ENCODE measurements at regions not wholly inside any gene's neighbourhood (a gene's known extent, or its start where the extent isn't known, plus 50 kb on each side); places are given as distances from the start of the nearest gene placed in this dataset.

DNA sequence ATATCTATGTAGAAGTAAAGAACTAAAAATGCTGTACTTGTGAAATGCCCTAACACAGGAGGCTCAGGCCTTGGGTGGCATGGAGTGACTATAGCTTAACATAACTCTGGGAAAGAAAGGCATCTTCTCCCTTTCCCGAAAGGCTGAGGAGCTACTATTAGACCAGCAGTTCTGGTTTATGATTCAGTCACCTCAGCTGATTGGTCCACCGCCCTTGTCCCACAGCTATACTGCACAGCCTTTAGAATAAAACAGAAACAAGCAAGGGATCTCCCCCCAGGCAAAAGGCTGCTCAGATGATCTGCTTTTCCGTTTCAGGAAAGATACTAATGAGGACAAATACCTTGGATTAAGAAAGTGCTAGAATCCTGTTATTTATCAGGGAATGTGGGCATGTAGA is 171.3 kb downstream of the SNCA start:
- DNase-seq, result no peak

DNA sequence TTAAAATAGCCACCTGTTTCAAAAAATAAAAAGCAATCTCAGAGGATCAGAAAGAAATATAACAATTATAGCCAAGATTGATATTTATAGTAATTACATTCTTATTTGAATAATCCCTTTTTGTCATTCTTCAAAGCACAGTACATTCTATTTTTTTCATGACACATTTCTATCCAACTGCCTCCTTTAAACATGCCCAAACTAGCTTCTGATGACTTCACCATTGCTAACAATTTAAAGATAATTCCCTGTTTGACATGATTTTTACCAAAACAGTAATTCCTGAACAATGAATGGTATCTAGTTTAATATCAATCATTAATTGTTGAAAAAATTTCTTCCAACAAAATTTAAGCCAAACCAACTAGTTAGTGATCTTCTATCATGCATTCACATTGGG is 172.4 kb downstream of the SNCA start:
- no peak for DNase-seq

DNA sequence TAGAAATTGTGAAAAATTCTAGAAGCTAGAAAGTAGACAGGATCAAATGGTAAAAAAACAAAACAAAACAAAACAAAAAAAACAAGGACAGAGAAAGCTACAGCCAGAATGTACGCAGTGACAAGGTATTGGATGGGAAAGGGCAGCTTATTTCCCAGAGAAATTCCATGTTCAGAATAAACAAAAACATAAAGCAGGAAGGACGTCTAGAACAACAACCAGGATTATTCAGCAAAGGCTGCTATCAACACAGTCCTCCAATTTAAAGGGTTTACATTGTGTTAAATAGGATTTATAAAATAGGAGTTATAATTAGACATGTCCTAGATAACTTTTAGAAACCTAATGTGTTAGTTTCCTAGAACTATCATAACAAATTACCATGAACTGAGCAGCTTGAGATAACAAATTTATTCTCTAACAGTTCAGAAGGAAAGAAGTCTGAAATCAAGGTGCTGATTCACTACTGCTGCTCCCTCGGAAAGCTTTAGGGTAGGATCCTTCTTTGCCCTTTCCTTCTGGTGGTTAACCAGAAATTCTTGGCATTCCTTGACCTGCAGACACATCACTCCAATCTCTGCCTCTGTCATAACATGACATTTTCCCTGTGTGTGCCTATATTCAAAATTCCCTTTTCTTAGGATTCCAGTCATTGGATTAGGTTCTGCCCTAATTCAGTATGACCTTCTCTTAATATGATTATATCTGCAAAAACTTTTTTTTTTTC is 175.6 kb downstream of the SNCA start:
- DNase-seq, result no peak

DNA sequence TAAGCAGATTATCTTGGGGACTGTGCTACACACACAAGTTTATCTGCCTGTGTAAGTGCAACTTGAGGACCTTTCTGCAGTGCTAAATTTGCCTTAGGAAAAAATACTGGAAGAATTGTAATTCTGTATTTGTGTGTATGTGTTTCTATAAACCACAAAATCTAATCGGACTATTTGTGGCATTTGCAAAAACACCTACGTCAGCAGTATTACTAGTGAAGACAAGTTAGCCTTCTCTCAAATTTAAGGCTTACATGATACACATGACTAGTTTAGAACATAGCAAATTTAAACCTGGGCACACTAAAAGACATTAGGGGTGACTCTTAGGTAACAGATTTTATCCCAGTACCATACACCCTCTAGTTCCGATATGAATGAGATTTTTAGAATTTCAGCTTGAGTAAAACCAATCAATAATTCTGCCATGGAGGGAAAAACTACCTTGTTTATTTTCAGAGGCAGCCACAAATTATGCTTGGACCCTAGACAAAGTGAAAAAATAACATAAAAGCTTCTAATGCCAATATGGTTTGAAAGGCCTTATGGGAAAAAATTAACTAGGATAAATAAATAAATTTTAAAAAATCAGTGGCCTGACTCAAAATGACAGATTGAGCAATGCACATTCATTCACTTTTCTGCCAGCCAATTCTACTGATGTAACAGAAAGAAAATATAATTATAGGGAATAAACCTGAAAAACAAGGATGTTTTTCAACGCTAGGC is 176.4 kb downstream of the SNCA start:
- DNase-seq, result no peak

DNA sequence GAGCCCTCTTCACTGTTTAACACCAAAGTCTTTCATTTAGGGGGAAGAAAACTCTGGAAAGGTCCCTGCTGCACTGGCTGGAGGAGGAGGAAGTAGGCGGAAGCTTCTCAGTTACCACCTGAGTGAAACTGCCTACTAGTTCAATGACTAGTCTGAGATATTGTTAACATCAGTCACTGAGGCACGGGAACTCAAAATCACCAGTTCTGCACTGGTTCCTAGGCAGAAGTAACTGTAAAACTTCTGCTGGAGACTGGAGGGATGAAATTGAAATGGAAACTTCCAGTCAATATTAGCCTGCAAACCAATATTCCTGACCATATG is 178.3 kb downstream of the SNCA start:
- no peak for DNase-seq

DNA sequence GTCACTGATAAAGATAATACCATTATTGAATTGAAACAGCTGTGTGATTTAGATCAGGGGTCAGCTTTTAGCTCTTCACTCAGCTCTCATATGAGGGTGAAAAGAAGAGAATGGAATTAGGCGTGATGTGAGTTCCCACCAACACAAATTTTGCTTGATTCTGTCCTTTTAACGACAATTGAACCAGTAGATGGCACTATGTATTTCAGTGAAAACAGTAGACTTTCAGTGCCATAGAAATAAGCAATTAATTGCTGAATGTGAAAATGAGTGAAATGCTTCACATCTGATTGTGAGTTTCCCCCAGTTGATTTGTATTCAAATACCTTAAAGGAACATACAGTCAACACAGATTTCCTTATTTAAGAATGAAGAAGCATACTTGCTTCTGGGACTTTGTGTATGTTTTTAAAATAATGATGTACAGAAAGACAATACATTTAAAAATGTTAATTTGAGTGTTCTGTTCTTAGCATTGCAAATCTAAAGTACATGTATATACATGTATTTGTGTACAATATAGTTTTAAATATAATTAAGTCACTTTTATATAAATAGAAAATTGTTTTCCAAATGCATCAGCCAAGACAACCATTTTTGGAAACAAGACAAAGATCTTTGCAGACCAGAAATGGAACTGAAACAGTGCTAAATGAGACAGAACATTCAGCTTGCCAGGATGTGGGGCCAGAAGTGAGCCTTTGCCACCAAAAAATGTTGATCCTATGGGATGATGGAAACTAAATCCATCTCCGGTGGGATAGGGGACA is 178.8 kb downstream of the SNCA start:
- DNase-seq, result no peak

DNA sequence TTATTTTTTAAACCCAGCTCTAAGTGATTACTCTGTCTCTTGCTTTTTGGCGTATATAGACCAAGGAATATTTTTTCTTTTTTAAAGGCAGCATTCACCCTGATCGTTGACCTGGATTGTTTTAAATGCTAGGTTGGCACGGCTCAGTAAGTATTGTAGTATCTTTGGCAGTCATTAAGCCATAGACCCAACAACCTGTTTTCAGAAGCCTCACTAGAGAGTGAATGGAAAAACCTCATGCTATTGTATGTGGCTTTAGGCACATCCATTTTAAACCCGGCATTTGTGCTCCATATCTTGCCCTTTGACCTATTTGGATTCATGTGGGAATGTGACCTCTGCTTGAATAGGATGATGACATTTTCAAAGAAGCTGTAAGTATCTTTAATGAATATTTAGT is 183.9 kb downstream of the SNCA start:
- no peak for DNase-seq

DNA sequence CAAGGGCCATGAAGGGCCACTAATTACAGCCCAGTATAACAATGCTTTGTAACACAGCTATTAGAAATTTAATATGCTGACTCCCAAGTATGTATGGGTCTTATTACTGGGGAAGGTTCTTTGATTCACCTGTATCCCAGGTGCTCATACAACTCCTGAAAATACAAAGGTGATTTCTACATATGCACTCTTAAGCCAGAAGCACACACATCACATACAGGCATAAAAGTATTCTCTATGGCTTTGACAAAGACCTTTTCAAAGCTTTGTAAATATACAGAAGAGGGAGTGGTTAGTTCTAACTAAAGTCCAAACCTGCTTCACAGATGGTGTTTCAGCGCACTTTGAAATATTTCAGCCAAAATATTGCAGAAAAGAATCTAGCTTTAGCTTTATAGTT is 191.5 kb downstream of the SNCA start:
- DNase-seq, result no peak

DNA sequence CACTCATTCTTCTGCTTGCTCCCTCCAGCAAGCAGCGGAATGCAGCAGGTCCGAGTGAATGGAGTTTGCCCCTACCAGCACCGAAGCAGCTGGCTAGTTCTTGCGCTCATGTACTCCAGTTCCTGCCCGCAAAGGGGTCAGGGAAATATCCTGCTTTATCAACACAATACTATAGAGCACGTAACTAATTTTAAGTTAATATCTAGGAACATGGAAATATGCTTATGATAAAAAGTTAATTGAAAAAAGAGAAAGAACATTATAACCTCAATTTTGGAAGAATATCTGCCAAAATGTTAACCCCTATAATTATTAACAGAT is 195.6 kb downstream of the SNCA start:
- no peak for DNase-seq

DNA sequence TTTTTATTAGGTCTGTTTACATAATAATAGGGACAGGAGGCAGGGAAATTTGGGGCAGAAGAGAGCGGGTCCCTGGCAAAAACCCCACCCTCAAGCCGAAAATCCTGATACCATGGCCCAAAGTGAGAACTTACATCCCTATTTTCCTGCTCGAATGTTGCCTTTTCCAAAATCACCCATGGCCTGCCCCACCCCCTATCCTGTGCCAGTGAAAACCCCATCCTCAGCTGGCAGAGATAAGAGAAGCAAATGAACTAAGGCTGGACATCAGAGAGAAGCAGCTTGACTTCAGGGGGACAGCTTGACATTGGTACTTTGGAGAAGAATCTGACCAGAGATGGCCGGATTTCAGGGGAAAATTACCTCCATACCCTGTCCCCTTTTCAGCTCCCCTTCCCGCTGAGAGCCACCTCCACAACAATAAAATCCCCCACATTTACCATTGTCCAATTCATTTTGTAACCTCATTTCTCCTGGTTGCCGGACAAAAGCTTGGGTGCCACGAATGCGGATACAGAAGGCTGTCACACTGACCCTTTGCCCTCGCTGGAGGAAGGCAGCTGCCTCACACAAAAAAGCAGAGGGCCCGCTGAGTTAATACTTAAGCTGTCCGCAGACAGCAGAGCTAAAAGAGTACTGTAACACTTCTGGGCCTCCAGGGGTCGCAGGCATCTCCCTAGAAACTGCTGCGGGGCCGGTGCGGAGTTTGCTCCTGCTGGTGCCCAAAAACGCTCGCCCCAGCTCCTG is 196.2 kb downstream of the SNCA start:
- no peak for DNase-seq

DNA sequence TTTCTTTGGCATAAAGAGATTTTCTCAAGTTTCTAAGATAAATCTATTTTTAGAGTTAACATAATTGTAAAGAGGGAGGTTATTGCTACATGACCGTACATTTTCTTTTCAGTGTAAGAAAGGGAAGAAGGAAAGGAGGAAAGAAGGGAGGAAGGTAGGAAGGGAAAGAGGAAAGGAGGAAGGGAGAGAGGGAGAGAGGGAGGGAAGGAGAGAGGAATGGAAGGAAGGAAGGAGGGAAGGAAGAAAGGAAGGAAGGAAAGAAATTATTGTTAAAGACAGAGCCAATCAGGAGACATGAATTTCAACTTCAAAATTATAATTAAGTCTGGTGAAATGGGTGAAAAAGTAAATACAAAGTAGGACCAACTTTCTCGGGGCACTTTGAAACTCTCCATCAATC is 197.6 kb downstream of the SNCA start:
- no peak for DNase-seq

DNA sequence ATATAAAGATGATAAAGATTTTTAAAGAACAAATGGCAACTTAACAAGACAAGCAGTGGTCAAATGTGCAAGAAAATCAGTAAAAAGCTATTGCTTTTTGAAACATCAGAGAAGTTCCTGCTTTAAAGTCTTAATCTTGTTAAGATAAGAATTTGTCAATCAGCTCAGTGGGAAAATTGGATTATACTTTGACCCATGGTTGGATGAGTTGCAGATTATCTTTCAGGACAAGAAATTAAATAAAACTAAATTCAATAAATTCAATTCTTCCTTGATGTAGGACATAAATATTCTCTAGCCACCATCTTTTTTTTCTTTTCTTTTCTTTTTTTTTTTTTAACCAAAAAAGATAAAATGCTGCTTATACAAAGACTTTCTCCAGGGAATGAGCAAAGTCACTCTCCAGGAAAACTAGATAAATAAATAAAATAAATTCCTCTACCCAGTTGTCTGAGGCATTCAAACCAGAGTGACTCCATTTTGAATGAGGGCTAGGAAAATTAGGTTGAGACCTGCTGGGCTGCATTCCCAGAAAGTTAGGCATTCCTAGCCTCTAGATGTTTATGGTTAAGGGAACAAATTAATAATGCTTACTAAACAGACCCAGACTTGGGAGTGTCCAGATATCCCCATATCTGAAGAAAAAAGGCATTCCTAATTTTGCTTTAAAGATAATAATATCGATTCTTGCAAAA is 211.2 kb downstream of the SNCA start:
- no peak for DNase-seq

DNA sequence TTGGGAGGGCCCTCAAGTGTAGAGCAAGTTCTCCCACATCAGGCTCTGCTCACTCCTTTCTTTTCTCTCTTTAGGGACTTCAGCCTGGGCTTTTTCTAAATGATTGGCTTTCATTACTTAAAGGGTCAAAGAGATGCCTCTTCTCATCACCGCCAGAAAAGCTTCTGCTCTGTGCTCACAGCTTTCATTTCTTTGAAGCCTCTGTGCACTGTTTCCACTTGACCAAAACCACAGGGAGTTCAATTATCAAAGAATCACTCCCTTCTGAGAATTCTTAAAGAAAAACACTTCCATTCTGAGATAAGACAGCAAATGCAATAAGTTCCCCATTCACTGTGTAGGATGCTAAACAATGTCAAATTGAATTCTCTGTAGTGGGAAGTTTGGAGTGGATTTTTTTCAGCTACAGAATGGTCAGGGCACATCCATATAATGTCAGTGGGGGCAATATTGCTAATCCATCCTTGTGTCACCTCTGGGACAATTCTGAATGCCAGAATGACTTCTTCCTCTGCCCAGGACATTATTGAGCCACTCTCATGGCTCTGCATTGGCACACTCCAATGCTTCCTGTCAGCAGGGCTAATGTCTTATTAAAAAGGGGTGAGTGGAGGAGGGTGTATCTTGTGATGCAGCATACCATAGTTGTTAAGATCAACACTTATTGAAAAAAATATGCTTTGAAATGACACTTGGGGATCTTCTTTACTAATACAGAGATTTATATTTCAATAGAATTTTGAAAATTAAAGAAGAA is 217.6 kb downstream of the SNCA start:
- no peak for DNase-seq

DNA sequence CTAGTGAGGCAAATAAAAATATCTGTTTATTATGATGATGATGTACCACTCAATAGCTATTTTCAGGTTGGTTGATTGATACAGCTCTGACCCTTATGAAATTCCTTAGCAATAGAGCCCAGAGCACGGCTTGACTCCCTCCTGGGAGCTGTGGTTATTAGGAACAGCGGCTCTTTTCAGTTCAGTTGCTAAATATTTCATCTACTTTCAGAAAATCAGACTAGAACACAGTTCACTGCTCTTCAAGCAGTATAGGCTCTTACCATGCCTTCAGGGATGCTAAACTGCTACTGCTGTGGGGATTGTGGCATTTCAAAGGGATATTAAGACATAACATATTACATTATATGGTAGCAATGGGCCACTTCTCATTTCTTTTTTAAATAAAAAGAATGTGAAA is 218.8 kb downstream of the SNCA start:
- DNase-seq, result no peak

DNA sequence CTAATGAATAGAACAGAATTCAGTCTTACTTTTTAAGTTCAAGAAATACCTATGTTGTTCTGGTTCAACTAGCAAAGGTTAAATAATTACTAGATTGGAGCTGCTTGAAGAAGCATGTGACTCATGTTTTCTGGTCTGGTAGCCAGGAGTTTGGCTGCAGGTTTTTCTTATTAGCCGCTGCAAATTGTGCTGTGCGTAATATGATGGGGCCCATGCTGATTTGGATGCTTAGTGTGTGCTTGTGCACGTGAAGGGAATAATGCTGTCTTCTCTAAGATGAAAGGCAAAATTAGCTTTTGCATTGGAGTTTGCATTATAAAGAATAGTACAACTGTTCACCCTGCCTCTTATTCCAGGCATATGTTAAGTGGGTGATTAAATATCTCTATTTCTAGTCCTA is 219.6 kb downstream of the SNCA start:
- no peak for DNase-seq

DNA sequence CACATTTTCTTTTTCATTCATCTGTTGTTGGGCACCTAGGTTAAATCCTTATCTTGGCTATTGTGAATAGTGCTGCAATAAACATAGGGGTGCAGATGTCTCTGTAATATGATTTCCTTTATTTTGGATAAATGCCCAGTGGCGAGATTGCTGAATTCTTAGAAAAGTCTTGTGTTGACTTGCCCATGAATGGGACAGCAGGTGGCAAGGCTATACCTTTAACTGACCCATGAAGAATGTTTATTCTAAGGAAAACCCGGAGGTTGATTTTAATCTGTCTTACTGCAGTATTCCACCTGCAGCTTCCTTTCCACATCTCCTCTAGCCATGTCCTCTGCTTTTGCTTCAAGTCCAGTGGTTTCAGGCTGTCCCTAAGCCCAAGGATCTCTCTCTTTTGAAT is 220.6 kb downstream of the SNCA start:
- no peak for DNase-seq

DNA sequence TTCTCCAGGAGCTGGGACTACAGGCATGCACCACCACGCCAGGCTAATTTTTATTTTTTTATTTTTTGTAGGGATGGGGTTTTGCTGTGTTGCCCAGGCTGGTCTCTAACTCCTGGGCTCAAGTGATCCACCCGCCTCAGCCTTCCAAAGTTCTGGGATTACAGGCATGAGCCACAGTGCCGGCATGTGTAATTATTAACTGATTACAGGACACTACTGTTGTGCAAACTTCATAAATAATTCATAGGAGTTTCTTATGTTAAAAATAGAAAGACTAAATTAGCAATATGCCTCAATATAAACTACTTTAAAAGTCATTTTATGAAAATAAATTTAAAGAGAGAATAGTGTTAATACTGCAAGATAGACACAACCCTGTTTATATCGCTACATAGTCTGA is 221.9 kb downstream of the SNCA start:
- DNase-seq, result no peak

DNA sequence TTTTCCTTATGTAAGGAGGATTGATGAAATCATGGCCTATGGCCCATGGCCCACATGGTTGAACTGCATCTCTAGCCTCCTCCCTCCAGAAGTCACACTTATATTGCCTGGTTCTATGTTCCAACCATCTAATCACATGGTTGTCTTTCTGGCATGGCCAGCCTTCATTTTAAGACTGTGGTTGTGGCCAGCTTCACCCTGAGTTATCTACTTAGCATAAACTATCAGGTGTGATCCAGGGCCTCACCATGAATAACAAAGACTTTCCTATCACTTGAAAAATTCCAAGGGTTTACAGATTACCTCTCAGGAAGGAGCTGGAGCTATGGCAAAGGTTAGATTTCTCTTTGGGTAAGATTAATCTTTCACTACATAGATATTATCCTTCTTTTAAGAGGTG is 222.8 kb downstream of the SNCA start:
- DNase-seq, result no peak

DNA sequence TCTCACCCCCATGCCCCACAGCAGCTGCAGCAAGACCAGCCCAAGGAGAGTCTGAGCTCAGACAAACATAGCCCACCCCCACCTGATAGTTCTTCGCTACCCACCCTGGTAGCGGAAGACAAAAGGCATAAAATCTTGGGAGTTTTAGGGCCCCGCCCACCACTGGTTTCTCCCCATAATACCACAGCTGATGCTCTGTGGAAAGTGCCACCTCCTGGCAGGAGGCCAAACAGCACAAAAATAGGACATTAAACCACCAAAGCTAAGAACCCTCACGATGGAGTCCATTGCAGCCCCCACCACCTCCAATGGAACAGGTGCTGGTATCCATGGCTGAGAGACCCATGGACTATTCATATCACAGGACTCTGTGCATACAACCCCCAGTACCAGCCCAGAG is 226.7 kb downstream of the SNCA start:
- no peak for DNase-seq

DNA sequence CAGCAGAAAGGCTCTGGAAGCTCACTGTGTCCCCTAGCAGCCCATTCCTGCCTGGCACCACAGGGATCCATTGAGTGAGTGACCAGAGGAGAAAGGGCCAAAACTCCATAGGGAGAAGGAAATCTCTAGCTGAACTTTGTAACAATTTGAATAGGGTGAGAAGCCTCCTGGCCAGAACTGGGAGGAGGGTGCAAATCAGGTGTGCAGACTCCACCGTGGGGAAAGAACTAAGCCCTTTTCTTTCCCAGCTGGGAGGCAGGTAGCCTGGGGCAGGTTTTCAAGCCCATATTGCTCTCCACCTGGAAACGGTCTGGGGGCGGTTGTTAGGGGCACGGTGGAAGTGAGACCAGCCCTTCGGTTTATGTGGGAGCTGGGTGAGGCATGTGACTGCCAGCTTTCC is 227.2 kb downstream of the SNCA start:
- no peak for DNase-seq

DNA sequence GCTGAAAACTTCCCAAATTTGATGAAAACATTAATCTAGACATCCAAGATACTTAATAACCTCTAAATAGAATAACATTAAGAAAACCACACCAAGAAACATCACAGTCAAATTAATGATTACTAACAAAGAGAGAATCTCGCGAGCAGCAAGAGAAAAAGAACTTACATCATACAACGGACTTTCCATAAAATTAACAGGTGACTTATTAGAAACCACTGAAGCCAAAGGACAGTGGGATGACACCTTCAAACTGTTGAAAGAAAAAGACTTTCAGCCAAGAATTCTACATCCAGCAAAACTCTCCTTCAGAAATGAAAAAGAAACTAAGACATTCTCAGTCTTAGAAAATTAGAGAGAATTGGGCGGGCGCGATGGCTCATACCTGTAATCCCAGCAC is 232.0 kb downstream of the SNCA start:
- no peak for DNase-seq

DNA sequence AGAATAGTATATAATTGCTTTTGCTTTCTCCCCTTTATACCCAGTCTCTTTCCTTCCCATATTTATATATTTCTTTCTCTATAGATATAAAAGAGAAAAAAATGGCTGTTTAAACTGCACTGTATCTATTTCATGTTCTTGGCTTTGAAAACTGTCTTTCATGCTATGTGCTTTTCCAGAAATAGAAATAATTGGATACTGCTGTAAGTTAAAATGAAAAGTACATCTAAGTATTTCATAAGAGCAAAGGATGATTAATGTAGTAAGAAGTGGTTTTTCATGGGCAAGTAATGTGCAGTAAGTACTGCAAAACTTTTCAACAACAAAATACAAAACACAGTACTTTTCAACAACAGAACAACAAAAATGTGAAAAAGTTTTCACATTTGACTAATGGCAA is 237.9 kb downstream of the SNCA start:
- DNase-seq, result no peak

Data from activated CD8-positive, alpha-beta memory T cell treated with anti-CD3 and anti-CD28 coated beads, Interleukin-2, amount 50 U/mL, for 48 hours (primary cell).